ENCODE measurements at regions not wholly inside any gene's neighbourhood (a gene's known extent, or its start where the extent isn't known, plus 50 kb on each side); places are given as distances from the start of the nearest gene placed in this dataset.
"Not testable (repeated sequence)": the region's sequence is repeated elsewhere in the genome, so short reads cannot be mapped to it uniquely, and the experiment has no call there.

DNA sequence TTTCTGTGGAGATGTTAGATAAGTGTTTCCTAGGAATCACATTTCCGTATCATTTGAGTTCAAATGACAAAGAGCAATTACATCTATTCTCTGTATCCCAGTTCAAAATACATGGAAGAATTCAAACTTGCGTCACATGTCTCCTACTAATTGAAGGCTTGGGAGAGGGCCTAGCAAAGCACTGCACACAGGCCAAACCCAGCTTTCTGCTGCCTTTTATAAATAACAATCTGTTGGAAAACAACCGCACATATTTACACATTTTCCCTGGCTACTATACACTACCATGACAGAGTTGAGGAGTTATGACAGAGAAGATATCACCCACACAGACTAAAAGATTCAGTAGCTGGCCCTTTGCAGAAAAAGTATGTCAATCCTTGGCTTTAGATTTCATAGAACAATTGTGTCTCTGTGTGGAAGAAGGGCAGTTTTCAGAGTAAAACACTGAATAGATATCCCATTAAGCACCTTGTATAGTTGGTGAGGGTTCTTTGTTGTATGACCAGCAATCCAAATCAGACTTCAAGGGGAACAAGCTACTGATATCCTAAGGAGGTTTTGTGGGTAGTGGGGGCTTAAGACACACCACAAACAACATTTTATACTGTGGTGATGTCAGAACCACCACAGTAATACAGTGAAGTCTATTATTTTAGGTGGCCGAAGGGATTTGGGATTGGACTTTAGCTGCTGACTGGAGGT lies 861.3 kb downstream of the CCDC85A start:
- no peak for DNase-seq

DNA sequence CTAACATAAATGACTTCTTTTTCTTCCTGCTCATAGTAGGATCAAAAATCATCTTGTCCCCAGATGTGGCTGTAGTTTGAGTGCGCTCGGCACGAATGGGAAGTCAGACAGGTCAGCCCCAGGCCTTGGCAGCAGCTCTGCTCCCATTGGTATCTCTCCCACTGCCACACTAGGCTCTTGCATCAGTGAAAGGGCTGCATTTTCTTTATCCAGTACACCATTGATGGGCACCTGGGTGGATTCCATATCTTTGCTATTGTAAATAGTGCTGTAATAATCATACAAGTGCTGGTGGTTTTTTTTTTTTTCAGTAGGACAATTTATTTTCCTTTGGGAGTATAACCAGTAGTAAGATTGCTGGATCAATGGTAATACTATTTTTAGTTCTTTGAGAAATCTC lies 865.5 kb downstream of the CCDC85A start:
- no peak for DNase-seq

- DNase-seq: no peak
Measured at GRCh38 chr2:57050007-57050406, 866.2 kb downstream of the CCDC85A start.

GRCh38 chr2:57066301-57066700 lies 882.5 kb downstream of the CCDC85A start:
- not testable (repeated sequence) for DNase-seq

DNA sequence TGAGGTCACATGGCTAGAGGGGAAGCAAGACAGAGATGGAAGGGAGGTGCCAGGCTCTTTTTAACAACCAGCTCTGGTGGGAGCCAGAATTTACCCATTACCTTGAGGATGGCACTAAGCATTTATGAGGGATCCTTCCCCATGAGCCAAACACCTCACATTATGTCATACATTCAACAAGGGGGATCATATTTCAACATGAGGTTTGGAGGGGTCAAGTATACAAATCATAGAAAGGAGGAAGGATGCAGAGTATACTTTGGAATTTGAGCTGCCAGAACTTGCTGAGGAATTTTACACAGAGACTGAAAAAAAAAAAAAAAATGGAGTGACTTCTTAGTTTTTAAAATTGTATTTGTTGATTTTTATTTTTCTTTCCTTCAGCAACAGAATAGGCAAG lies 891.4 kb downstream of the CCDC85A start:
- DNase-seq: no peak

- no peak for DNase-seq
Measured at GRCh38 chr2:57080035-57080434, 896.2 kb downstream of the CCDC85A start.

DNA sequence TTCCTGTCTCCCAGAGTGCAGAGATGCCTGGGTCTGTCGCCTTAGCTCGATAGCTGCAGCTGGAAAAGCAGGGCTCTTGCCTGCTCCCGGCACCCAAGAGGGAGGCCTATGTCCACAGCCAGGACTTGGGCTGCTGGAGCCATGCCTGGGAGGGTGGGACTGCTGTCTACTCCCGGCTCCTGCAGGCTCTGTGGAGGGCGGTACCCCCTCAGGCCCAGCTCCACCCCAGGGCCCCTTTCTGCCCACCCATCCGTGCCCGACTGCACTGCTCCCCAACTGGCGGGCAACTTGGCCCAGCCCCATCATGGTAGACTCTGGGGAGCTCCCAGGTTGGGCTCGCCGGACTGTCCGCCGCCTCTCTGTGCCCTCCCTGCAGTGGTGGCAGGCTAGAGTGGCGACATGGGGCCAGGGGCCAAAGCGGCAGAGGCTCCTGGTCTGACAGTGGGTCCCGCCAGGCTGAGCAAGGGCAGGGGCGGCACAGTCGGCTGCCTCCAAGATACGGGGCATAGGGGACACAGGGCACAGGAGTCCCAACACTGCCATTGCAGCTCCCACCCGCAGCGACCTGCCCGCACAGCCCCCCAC lies 901.0 kb downstream of the CCDC85A start:
- no peak for DNase-seq

DNA sequence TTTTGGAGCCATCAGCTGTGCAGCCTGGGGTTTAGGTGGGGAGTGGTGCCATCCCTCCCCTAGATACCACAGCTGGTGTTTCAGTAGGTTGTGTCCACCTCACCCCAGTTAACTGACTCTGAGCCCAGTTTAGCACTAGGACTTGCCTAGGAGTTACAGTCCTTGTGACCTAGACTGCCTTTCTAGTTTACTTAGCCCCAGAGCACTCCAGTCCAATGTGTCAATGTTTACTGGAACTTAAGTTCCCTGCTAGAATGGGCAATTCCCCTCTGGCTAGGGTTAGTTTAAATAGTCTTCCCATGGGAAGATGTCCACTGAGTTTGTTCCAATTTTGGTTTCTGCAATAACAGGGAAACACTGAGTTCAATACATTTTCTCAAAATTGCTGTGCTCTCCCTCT lies 909.2 kb downstream of the CCDC85A start:
- DNase-seq: no peak

DNA sequence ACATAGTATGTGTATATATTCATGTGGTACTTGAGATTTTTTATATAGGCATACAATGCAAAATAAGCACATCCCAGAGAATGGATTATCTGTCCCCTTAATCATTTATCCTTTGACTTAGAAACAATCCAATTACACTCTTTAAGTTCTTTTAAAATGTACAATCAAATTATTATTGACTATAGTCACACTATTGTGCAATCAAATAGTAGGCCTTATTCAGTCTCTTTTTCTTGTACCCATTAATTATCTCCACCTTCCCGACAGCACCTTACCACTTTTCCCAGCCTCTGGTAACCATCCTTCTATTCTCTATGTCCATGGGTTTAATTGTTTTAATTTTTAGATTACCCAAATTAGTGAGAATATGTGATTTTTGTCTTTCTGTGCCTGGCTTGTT lies 914.1 kb downstream of the CCDC85A start:
- DNase-seq: no peak

- no peak for DNase-seq
Measured at GRCh38 chr2:57100436-57100835, 916.6 kb downstream of the CCDC85A start.

- DNase-seq: no peak
Measured at GRCh38 chr2:57105694-57106093, 921.9 kb downstream of the CCDC85A start.

DNA sequence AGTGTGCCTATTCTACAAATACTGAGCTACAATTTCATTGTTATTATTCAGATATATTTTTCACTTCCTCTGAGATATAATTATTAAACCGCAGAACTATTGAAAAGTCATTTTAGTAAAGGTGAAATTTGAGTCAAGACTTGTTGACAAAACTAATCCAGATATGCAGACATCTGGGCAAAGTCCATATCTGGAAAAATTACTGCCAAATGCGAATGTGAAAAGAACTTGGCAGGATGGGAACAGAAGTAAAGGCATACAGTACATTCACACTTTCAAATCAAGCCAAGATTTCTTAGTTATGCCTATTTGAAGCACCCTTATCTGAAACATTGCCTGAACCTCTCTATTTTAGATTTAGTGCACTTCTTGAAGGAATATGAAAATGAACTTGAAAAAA lies 923.6 kb downstream of the CCDC85A start:
- no peak for DNase-seq

GRCh38 chr2:57111531-57111930 lies 927.7 kb downstream of the CCDC85A start:
- no peak for DNase-seq

DNA sequence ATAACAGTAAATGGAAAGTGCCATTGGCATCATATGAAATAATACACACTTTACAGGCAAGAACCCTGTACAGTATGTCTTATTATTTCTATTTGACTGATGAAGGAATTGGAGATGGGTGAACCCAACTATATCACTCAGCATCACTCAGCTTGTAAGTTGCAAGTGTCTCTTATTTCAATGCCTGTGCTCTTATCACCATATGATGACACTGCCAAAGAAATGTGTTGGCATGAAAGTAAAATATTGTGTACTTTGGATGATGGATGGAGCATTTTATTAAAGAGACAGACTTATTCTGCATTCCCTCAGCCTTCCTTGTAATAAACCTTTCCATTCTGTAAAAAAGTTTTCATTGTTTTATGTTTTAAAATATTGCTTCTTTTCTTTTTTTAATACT lies 927.5 kb upstream of the VRK2 start:
- DNase-seq: no peak

DNA sequence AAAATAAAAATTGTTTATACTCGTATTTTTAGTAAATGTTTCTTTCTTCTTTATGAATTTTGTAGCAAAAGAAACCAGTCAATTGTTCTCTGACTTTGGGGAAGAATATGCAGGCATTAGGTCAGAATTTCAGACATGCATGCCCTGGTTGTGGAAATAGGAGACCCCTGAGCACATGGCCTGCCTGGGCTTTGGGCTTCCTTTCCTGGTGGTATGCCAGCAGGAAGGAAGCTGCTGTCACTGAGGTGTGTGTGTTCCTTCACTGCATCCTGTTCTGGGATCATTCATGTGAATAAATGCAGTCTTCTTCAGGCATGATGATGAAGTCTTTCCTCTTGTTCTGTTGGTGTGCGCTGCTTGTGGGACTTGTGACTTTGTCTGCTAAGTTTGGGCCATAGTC lies 920.2 kb upstream of the VRK2 start:
- DNase-seq: no peak

GRCh38 chr2:57139179-57139578 lies 907.4 kb upstream of the VRK2 start:
- no peak for DNase-seq

DNA sequence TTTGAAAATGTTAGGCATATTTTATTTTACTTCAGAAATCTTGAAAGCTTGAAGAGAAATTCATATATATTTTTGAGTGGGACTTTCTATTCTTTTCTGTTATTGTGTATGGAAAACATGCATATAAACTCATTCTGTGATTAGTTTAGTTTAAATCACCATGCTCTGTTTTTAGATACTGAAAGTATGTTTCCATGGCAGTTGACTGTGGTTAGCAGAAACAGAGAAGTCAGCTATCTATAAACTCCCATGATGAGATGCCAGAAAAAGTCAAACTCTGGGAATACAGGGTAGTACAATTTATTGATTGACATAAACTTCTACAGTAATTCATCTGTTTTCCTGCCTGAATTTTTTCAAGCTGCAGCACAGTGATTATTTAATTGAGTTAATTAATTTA lies 905.3 kb upstream of the VRK2 start:
- no peak for DNase-seq

- DNase-seq: no peak
Measured at GRCh38 chr2:57146951-57147350, 899.7 kb upstream of the VRK2 start.

GRCh38 chr2:57156231-57156924 lies 890.2 kb upstream of the VRK2 start:
- DNase-seq: no peak

DNA sequence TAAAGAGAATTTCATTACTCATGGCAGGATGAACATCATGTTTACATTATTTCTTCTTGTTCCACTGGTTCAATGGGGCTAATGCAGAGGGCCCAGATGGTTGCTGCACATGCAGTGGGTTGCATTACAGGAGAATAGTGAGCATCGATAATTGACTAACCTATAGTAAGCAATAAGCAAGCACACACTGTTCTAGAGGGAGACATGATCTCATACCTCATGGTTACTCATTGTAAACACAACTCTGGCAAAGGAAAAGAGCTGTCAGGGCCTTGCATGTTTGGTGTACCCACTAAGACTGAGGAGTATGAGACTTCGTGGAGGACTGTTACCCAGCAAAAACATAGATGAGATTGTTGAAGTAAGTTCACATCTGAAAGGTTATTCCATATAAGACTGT lies 885.6 kb upstream of the VRK2 start:
- DNase-seq: no peak

- no peak for DNase-seq
Measured at GRCh38 chr2:57177176-57177575, 869.4 kb upstream of the VRK2 start.

DNA sequence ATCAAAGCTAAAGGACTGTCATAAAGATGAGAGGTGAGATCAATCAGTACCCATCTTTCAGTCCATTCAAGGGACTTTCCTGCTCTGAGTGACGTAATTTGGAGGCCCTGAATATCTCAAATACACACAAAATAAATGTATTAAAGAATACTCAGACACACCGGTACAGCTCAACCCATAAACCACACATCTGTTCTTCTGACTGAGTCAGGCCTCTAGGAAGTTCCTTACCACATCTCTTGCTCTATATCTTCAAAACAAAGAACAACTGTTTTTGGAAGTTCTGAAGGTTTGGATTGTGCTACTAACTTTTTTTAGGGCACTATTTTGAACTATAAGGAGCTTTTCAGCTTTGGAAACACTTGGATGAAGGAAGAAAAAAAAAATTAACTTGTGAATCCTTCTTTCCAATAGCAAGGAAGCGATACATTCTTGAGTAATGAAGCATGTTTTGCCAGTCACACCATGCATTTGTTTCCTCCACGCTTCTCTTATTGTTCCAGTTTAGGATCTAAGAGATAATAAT lies 866.5 kb upstream of the VRK2 start:
- DNase-seq: no peak

GRCh38 chr2:57180678-57181077 lies 865.9 kb upstream of the VRK2 start:
- DNase-seq: no peak

DNA sequence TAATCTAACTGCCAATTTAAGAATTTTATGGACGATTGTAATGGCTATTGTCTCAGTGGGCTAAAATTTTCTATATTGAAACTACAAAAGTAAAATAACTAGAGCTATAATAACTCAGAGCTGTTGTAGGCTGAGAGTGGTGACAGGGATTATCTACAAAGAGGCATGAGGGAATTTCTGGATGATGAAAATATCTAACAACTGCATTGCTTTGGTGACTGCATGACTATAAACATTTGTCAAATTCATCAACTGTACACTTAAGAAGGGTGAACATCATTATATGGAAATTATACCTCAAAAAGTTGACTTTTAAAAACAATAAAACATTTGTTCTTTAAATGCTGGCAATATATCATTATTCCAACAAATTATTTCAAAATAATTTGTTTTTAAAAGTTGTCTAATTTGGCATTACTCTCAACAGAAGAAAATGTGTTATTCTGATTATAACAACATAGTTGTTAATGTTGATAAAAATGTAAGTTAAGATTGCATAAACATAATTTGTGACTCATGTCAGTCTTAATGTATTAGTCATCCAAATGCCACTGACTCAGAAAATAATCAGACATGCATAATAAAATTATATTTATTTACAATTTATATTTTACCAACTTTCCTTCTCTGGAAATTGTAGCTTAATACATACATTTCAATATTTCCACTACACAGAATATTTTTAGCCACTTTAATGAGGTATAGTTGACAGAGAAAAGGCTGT lies 865.1 kb upstream of the VRK2 start:
- DNase-seq: no peak
